ENCODE measurements at regions not wholly inside any gene's neighbourhood (a gene's known extent, or its start where the extent isn't known, plus 50 kb on each side); places are given as distances from the start of the nearest gene placed in this dataset.

- TF ChIP-seq FOXP2 (optimal IDR thresholded peaks at IDR 0.05; ENCODE audit: borderline replicate concordance, extremely low read depth, extremely low read length, insufficient read depth) (no peak), POLR2AphosphoS5 (IDR thresholded peaks at IDR 0.05; ENCODE audit: low read depth, low read length) (no peak)
These were observed 372.8 kb downstream of the TMX3 start for GRCh38 chr18:68342039-68342659.
